SW 1271 (cell line): ENCODE measurements at regions not wholly inside any gene's neighbourhood (a gene's known extent, or its start where the extent isn't known, plus 50 kb on each side); places are given as distances from the start of the nearest gene placed in this dataset.

Experiments used
- DNase-seq, 2 experiments: peaks; one replicate each; lab custom pipeline; 2025; lab: John Stamatoyannopoulos, UW

- DNase-seq: no peak
Observed at GRCh38 chr2:5539282-5540165, 152.7 kb upstream of the SOX11 start.

- DNase-seq: no peak
Observed at GRCh38 chr2:5540856-5541255, 151.3 kb upstream of the SOX11 start.

- DNase-seq: no peak
Observed at GRCh38 chr2:5544205-5544786, 147.9 kb upstream of the SOX11 start.

GRCh38 chr2:5546181-5546580, 146.0 kb upstream of the SOX11 start:
- no peak for DNase-seq

- DNase-seq: no peak
Observed at GRCh38 chr2:5548991-5549715, 143.0 kb upstream of the SOX11 start.

GRCh38 chr2:5549771-5550170, 142.4 kb upstream of the SOX11 start:
- no peak for DNase-seq

GRCh38 chr2:5555636-5556035, 136.5 kb upstream of the SOX11 start:
- no peak for DNase-seq

GRCh38 chr2:5561006-5561405, 131.2 kb upstream of the SOX11 start:
- DNase-seq: no peak

- DNase-seq: no peak
Observed at GRCh38 chr2:5562426-5562825, 129.8 kb upstream of the SOX11 start.

GRCh38 chr2:5562865-5563264, 129.3 kb upstream of the SOX11 start:
- DNase-seq: no peak

- no peak for DNase-seq
Observed at GRCh38 chr2:5563411-5563810, 128.8 kb upstream of the SOX11 start.

GRCh38 chr2:5569256-5569655, 122.9 kb upstream of the SOX11 start:
- DNase-seq: no peak

- DNase-seq: no peak
Observed at GRCh38 chr2:5576015-5576414, 116.2 kb upstream of the SOX11 start.

- no peak for DNase-seq
Observed at GRCh38 chr2:5587766-5588165, 104.4 kb upstream of the SOX11 start.

GRCh38 chr2:5588601-5589000, 103.6 kb upstream of the SOX11 start:
- DNase-seq: no peak

- no peak for DNase-seq
Observed at GRCh38 chr2:5589183-5589582, 103.0 kb upstream of the SOX11 start.

- no peak for DNase-seq
Observed at GRCh38 chr2:5590886-5591285, 101.3 kb upstream of the SOX11 start.

- no peak for DNase-seq
Observed at GRCh38 chr2:5592916-5593315, 99.3 kb upstream of the SOX11 start.

- DNase-seq: no peak
Observed at GRCh38 chr2:5594249-5594695, 97.9 kb upstream of the SOX11 start.

GRCh38 chr2:5596868-5597267, 95.3 kb upstream of the SOX11 start:
- no peak for DNase-seq

GRCh38 chr2:5598156-5598555, 94.0 kb upstream of the SOX11 start:
- DNase-seq: no peak

- DNase-seq: no peak
Observed at GRCh38 chr2:5609201-5609600, 83.0 kb upstream of the SOX11 start.

GRCh38 chr2:5612666-5613065, 79.5 kb upstream of the SOX11 start:
- no peak for DNase-seq
